Activated T-helper 1 cell treated with anti-CD3 and anti-CD28 coated beads, Interleukin-2, amount 50 U/mL, for 16 hours (primary cell): ENCODE measurements at regions not wholly inside any gene's neighbourhood (a gene's known extent, or its start where the extent isn't known, plus 50 kb on each side); places are given as distances from the start of the nearest gene placed in this dataset.
"Not testable (repeated sequence)": the region's sequence is repeated elsewhere in the genome, so short reads cannot be mapped to it uniquely, and the experiment has no call there.

Experiments used
- DNase-seq, 2 donors: peaks; one replicate each; pipeline ENCODE4 v3.0.0-alpha.2; 2020; ENCODE audit warnings: low read depth in 1 of 2, low spot score in 1 of 2

- no peak for DNase-seq
Observed at GRCh38 chr7:148472406-148472805, 118.2 kb upstream of the C7orf33 start.

GRCh38 chr7:148473703-148474480 lies 116.7 kb upstream of the C7orf33 start:
- DNase-seq: no peak

GRCh38 chr7:148474481-148475025 lies 116.0 kb upstream of the C7orf33 start:
- no peak for DNase-seq

- DNase-seq: no peak
Observed at GRCh38 chr7:148478551-148478950, 112.0 kb upstream of the C7orf33 start.

- no peak for DNase-seq
Observed at GRCh38 chr7:148480479-148481146, 110.0 kb upstream of the C7orf33 start.

GRCh38 chr7:148481147-148481526 lies 109.4 kb upstream of the C7orf33 start:
- no peak for DNase-seq

- no peak for DNase-seq
Observed at GRCh38 chr7:148481971-148482626, 108.5 kb upstream of the C7orf33 start.

GRCh38 chr7:148483515-148484308 lies 106.9 kb upstream of the C7orf33 start:
- DNase-seq: no peak

GRCh38 chr7:148484486-148484885 lies 106.1 kb upstream of the C7orf33 start:
- no peak for DNase-seq

GRCh38 chr7:148485618-148486017 lies 104.9 kb upstream of the C7orf33 start:
- no peak for DNase-seq

- DNase-seq: no peak
Observed at GRCh38 chr7:148486937-148487336, 103.6 kb upstream of the C7orf33 start.

- DNase-seq: no peak
Observed at GRCh38 chr7:148487912-148488311, 102.7 kb upstream of the C7orf33 start.

- DNase-seq: no peak
Observed at GRCh38 chr7:148489678-148490077, 100.9 kb upstream of the C7orf33 start.

- no peak for DNase-seq
Observed at GRCh38 chr7:148492157-148492860, 98.3 kb upstream of the C7orf33 start.

- no peak for DNase-seq
Observed at GRCh38 chr7:148495605-148496004, 95.0 kb upstream of the C7orf33 start.

- DNase-seq: no peak
Observed at GRCh38 chr7:148500978-148501377, 89.6 kb upstream of the C7orf33 start.

- no peak for DNase-seq
Observed at GRCh38 chr7:148503900-148504487, 86.6 kb upstream of the C7orf33 start.

GRCh38 chr7:148505645-148506375 lies 84.8 kb upstream of the C7orf33 start:
- DNase-seq: no peak

- not testable (repeated sequence) for DNase-seq
Observed at GRCh38 chr7:148507064-148507573, 83.4 kb upstream of the C7orf33 start.
